Keratinocyte (primary cell): ENCODE measurements at regions not wholly inside any gene's neighbourhood (a gene's known extent, or its start where the extent isn't known, plus 50 kb on each side); places are given as distances from the start of the nearest gene placed in this dataset.

ENCODE experiments used
- DNase-seq: peaks from one replicate; pipeline ENCODE4 v3.0.0-alpha.2; 2011; ENCODE audit warnings: low read depth, missing footprints, low spot score
- FAIRE-seq: peaks from 2 replicates; lab custom pipeline; 2011; peaks lifted over from hg19 to GRCh38; lab: Jason Lieb, UNC
- H2AFZ ChIP-seq: 2 replicates; pipeline ENCODE4 v1.6.0; 2012; ENCODE audit warnings: low read length, control low read depth, inconsistent platforms; ENCODE audit not compliant: control insufficient read depth
- H3K27ac ChIP-seq: 2 replicates; pipeline ENCODE4 v1.5.1; 2011; ENCODE audit warnings: low read length; ENCODE audit not compliant: control insufficient read depth, insufficient read depth
- H3K27me3 ChIP-seq: 3 replicates; pipeline ENCODE4 v1.6.0; 2011; ENCODE audit warnings: low read length; ENCODE audit not compliant: control insufficient read depth, insufficient read depth; ENCODE audit errors: extremely low read depth
- H3K36me3 ChIP-seq, 2 experiments: 2 replicates in 1 of 2; 3 replicates in 1 of 2; pipeline ENCODE4 v1.5.1; 2011; ENCODE audit warnings: low read length in 2 of 2, mild to moderate bottlenecking in 1 of 2; ENCODE audit not compliant: control insufficient read depth in 2 of 2, insufficient read depth in 2 of 2; ENCODE audit errors: extremely low read depth in 1 of 2
- H3K4me1 ChIP-seq: 3 replicates; pipeline ENCODE4 v1.5.1; 2011; ENCODE audit warnings: low read length; ENCODE audit not compliant: control insufficient read depth, insufficient read depth; ENCODE audit errors: extremely low read depth
- H3K4me2 ChIP-seq: 3 replicates; pipeline ENCODE4 v1.6.0; 2011; ENCODE audit warnings: low read depth, low read length; ENCODE audit not compliant: control insufficient read depth, insufficient read depth; ENCODE audit errors: extremely low read depth
- H3K4me3 ChIP-seq, 3 experiments: fragments of 200-600 bp in 1 of 3; sonication (generic) in 1 of 3; 2 replicates in 2 of 3; 3 replicates in 1 of 3; pipeline ENCODE4 v1.5.1; 2011 to 2016; ENCODE audit warnings: low read length in 3 of 3, mild to moderate bottlenecking in 3 of 3, control low read depth in 2 of 3, inconsistent platforms in 1 of 3, low read depth in 1 of 3, mixed read lengths in 1 of 3, mixed run types in 1 of 3, moderate library complexity in 1 of 3; ENCODE audit not compliant: control insufficient read depth in 2 of 3, insufficient read depth in 2 of 3; ENCODE audit errors: extremely low read depth in 1 of 3
- H3K79me2 ChIP-seq: 2 replicates; pipeline ENCODE4 v1.6.0; 2012; ENCODE audit warnings: low read length; ENCODE audit not compliant: control insufficient read depth, insufficient read depth
- H3K9ac ChIP-seq: 3 replicates; pipeline ENCODE4 v1.6.0; 2011; ENCODE audit warnings: low read length; ENCODE audit not compliant: control insufficient read depth, insufficient read depth; ENCODE audit errors: extremely low read depth
- H3K9me1 ChIP-seq: 3 replicates; pipeline ENCODE4 v1.6.0; 2011; ENCODE audit warnings: low read length; ENCODE audit not compliant: control insufficient read depth, insufficient read depth; ENCODE audit errors: extremely low read depth
- H3K9me3 ChIP-seq: 2 replicates; pipeline ENCODE4 v1.5.1; 2012; ENCODE audit warnings: low read depth, low read length; ENCODE audit not compliant: control insufficient read depth
- H4K20me1 ChIP-seq: 3 replicates; pipeline ENCODE4 v1.6.0; 2011; ENCODE audit warnings: low read length; ENCODE audit not compliant: control insufficient read depth, insufficient read depth; ENCODE audit errors: extremely low read depth
- CTCF ChIP-seq, 3 experiments: IDR thresholded peaks in 1 of 3; conservative IDR thresholded peaks in 1 of 3; optimal IDR thresholded peaks in 1 of 3; 2 replicates in 2 of 3; 3 replicates in 1 of 3; pipeline versions ENCODE3 to v1.5.1; 2011; ENCODE audit warnings: low read length in 3 of 3, mild to moderate bottlenecking in 3 of 3, moderate library complexity in 2 of 3, control low read depth in 1 of 3, inconsistent platforms in 1 of 3; ENCODE audit not compliant: insufficient read depth in 2 of 3; ENCODE audit errors: extremely low read depth in 1 of 3
- EZH2 ChIP-seq: IDR thresholded peaks from one replicate; pipeline ENCODE4 v1.6.1; 2012; ENCODE audit warnings: inconsistent platforms, mild to moderate bottlenecking, low read length, moderate library complexity
- dilution Hi-C: fragments of 300-500 bp; cut with MboI; formaldehyde crosslinking; loops from one replicate; pipeline ENCODE4 v1.7.0; 2020; ENCODE audit warnings: low sequenced_read_pairs; ENCODE audit not compliant: extremely low pct_ligation_motif_present

GRCh38 chr16:51374790-51375189 is 223.7 kb upstream of the SALL1 start:
- Histone ChIP-seq H3K36me3 (no peaks in the 10 kb centered on the region), H3K27ac (no peak overlapping the region), H3K9me1 (no peaks in the 10 kb centered on the region), H2AFZ (no peak overlapping the region), H3K4me2 (no peak overlapping the region), H4K20me1 (no peaks in the 10 kb centered on the region), H3K9me3 (no peaks in the 10 kb centered on the region), H3K79me2 (no peaks in the 10 kb centered on the region), H3K27me3 (no peaks in the 10 kb centered on the region), H3K9ac (no peak overlapping the region), H3K4me3 (no peak overlapping the region), H3K4me1 (no peaks in the 10 kb centered on the region)
- TF ChIP-seq CTCF (optimal IDR thresholded peaks at IDR 0.05 in 1 of 3, IDR thresholded peaks at IDR 0.05 in 1 of 3, conservative IDR thresholded peaks at IDR 0.05 in 1 of 3; ENCODE audit: extremely low read depth in 1 of 3, insufficient read depth in 2 of 3, low read length in 3 of 3) (no peak), EZH2 (no peak)
- dilution Hi-C loops = no loop called here
- FAIRE-seq (no peak), DNase-seq (no peak)

GRCh38 chr16:51374346-51374745 is 223.3 kb upstream of the SALL1 start:
- H3K9me1 ChIP-seq = no peaks in the 10 kb centered on the region
- no peaks in the 10 kb centered on the region for H3K9me3 ChIP-seq
- H3K4me1 ChIP-seq = no peaks in the 10 kb centered on the region
- no peaks in the 10 kb centered on the region for H4K20me1 ChIP-seq
- no peak overlapping the region for H2AFZ ChIP-seq
- no peak overlapping the region for H3K4me3 ChIP-seq
- H3K27me3 ChIP-seq = no peaks in the 10 kb centered on the region
- no peak overlapping the region for H3K4me2 ChIP-seq
- H3K27ac ChIP-seq = no peak overlapping the region
- DNase-seq = no peak
- no peak overlapping the region for H3K9ac ChIP-seq
- FAIRE-seq = no peak
- H3K79me2 ChIP-seq = no peaks in the 10 kb centered on the region
- no peaks in the 10 kb centered on the region for H3K36me3 ChIP-seq
- no peak for TF ChIP-seq CTCF (optimal IDR thresholded peaks at IDR 0.05 in 1 of 3, IDR thresholded peaks at IDR 0.05 in 1 of 3, conservative IDR thresholded peaks at IDR 0.05 in 1 of 3; ENCODE audit: extremely low read depth in 1 of 3, insufficient read depth in 2 of 3, low read length in 3 of 3)
- TF ChIP-seq EZH2 = no peak
- dilution Hi-C loops = no loop called here
